HG03135 (cell line): ENCODE measurements at regions not wholly inside any gene's neighbourhood (a gene's known extent, or its start where the extent isn't known, plus 50 kb on each side); places are given as distances from the start of the nearest gene placed in this dataset.
"Not testable (repeated sequence)": the region's sequence is repeated elsewhere in the genome, so short reads cannot be mapped to it uniquely, and the experiment has no call there.

Source experiments
- ATAC-seq: cut with Tn5 transposase; IDR thresholded peaks from one replicate; pipeline ENCODE4 v1.9.1; 2021; ENCODE audit warnings: mild to moderate bottlenecking, moderate library complexity; ENCODE audit not compliant: unreplicated experiment

GRCh38 chr12:9543341-9543740 lies 64.4 kb downstream of the KLRB1 start:
- not testable (repeated sequence) for ATAC-seq

DNA sequence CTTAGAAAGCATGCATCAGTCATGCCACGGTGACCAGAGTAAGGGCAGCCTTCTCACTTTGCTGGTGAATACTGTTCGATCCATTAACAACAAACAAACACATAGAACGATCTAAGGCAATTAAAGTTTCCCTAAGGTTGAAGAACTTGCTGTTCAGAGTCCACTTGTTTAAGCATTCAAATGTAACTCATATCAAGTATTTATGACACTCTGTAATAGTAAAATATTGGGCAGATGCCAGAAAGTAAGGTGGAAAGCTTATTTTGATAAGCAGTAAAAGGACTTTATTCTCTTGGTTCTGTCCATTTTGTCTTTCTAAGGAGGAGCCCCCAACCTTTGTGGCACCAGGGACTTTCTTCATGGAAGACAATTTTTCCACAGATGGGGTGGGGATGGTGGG lies 64.9 kb downstream of the KLRB1 start:
- not testable (repeated sequence) for ATAC-seq

GRCh38 chr12:9515925-9516324 lies 91.8 kb downstream of the KLRB1 start:
- ATAC-seq = not testable (repeated sequence)

DNA sequence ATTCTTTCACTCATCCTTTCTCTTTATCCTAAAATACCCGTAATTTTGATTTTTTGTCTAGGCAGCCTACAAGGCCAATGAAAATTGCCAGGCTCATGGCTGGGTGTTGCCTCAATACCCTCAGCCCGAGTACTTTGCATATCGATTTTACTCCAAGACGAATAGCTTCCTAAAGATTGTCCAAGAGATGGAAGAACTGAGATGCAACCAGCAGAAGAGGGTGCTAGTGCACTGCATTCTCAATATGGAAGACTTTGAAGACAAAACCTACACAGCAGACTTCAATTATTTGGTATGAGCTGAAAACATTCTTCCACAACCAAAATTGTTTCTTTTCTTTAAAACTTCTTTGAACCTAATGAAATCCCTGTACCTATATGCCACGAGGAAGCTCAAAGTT lies 95.0 kb downstream of the KLRB1 start:
- ATAC-seq = not testable (repeated sequence)

DNA sequence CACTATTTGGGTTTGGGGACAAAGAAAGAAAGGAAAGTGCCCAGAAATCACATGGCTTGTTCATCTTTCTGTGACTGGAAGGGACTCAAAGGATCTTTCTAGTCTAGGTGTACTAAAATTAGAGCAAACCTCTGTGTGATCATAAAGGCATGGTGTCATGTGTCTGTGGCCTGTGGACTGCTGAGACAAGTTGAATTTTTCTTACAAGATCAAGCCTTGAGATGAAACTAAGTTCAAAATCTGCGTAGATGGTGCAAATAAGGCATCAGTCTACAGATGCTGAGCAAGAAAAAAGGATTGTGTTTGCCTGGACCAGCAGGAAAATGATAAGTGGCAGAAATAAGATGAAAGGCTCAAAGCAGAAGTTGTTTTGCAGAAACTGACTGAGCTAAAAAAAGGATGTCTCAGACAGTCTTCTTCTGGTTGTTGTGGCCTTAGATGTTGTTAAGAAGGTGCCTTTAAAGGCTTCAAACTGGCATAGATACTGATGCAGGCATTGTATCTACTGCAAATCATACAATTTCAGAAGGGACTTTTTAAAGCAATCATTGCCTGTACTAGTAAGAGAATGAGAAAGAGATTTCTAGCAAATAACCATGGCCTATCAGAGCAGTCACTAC lies 97.2 kb downstream of the KLRB1 start:
- not testable (repeated sequence) for ATAC-seq

DNA sequence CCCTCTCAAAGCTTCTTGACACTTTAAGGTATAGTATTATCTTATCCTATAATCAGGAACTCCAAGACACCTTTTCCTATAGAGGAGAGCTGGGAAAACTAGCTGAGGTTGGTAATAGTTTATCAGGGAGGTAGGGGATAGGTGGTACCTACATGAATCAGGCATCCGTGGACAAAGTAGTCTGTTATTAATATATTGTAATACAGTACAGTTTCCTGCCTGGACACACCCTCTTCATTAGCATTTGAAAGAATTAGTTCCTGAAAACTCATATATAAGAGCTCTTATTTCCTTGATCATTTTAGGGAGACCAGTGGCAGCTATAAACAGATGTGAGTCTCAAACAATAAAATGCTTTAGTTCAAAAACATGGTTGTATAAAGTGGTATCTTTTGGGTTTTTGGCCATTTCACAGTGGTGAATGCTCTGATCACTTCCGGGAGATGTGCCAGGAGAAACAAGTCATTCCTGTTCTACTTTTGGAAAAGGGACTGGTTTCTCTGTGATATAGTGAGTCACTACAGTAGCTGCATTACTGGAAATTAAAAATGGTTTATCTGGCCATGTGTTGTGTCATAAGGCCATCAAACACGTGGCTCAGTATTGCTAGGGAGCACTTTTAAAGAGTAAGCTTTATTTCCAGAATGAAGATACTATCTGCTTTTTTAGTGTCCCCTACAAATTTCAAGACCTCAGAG lies 98.1 kb downstream of the KLRB1 start:
- no peak for ATAC-seq

GRCh38 chr12:9506746-9507145 lies 101.0 kb downstream of the KLRB1 start:
- no peak for ATAC-seq

- not testable (repeated sequence) for ATAC-seq
Measured at GRCh38 chr12:9503384-9503783, 104.3 kb downstream of the KLRB1 start.

DNA sequence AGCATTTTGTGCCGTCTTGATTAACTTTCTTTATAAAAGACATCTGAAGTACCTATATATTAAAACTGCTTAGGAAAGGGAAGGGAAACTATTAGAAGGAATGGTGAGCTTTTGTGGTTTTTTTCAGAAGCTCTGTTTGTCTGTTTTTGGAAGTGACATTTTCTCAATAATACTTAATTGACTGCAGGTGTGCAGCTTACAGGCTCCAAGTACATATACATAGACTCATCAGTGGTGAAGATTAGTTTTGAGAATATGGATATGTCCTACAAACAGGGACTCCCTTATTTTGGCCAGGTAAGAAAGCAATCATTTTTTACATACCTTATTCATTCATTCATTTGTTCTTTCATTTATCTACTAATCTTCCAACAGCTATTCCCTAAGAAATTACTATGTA lies 104.9 kb downstream of the KLRB1 start:
- ATAC-seq = not testable (repeated sequence)

GRCh38 chr12:9493325-9493724 lies 114.4 kb downstream of the KLRB1 start:
- ATAC-seq = not testable (repeated sequence)

GRCh38 chr12:9481289-9481688 lies 126.4 kb downstream of the KLRB1 start:
- not testable (repeated sequence) for ATAC-seq

- not testable (repeated sequence) for ATAC-seq
Measured at GRCh38 chr12:9474197-9474596, 133.5 kb downstream of the KLRB1 start.

GRCh38 chr12:9473638-9474037 lies 134.1 kb downstream of the KLRB1 start:
- ATAC-seq = not testable (repeated sequence)

DNA sequence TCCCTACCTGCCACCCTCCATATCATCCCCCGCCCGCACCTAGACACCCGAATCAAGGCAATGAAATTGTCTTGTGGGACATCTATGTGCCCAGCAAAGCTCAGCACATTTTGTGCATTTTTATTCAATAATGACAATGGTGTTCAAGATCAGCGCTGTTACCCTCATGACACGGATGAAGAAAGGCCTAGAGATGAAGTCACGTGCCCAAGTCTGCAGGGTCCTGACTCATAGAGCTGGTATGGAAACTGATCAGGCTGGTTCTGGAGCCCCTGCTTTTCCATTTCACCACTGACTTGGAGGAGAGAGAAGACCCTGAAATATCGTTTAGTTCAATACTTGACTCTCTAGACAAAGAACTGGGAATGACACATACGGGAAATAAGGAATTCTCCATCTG lies 136.2 kb downstream of the KLRB1 start:
- not testable (repeated sequence) for ATAC-seq

DNA sequence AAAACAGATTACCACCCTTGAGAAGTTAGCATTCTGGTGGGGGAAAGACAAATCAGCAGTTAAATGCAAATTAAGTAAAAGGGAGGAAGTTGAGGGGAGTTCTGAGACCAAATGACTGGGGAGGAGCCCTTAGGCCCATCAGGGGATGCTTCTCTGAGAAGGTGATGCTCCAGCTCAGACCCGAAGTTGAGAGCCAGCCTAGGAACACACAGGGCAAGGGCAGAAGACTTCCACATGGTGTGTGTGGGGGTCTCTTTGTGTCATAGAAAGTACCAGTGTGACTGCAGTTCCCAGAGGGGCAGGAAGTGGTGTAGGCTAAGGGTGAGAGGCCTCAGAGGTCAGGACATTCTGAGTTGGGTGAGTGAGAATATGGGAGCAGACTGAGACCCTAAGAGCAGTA lies 137.3 kb downstream of the KLRB1 start:
- not testable (repeated sequence) for ATAC-seq

DNA sequence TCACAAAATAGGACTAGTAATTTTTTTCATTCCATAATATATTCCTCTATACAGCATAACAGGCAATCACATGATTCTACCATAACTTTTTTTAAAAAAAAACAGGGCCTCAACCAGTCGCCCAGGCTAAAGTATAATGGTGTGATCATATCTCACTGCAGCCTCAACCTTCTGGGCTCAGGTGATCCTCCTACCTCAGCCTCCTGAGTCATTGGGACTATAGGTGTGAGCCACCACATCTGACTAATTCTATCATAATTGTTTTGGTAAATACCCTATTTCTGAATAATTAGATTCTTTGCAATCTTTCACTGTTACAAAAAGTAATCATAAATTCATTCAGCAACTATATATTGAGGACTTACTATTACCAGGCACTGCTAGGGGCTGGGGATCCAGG lies 137.8 kb downstream of the KLRB1 start:
- not testable (repeated sequence) for ATAC-seq

- ATAC-seq = not testable (repeated sequence)
Measured at GRCh38 chr12:9469463-9469862, 138.3 kb downstream of the KLRB1 start.

GRCh38 chr12:9468998-9469397 lies 138.7 kb downstream of the KLRB1 start:
- ATAC-seq = not testable (repeated sequence)

DNA sequence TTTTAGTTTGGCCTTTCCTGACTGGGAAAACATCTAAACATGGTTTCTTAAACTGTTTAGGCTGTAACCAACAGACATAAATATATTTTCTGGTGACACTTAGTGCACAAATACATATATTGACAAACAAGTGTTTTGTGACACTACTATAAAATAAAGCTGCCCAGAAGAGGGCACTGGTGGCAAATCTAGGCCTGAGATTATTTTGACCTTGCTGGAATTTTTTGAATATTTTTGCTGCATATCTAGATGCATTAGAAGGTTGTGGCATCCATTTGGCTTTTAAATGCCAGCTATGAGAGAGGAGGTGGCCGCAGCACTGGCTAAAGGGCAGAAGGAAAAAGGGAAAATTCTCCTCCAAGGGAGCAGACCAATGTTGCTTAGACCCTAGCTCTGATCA lies 139.6 kb downstream of the KLRB1 start:
- not testable (repeated sequence) for ATAC-seq

DNA sequence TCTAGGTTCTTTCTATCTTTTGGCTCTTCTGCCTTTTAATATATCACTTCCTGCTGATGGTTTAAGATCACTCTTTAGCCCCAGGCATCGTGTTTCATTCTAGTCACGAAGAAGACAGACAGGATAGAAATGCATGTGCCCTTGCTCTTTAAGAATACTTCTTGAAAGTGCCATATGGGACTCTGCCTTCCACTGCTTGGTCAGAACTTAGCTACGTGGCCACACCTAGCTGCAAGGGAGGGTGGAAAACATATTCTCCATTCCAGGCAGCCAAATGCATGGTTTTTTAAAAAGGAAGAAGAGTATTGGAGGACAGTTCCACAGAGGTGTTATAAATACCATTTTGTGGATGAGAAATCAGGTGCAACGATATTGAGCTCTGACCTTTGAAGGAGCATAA lies 143.3 kb downstream of the KLRB1 start:
- no peak for ATAC-seq

GRCh38 chr12:9455516-9455915 lies 152.2 kb downstream of the KLRB1 start:
- ATAC-seq = not testable (repeated sequence)

- not testable (repeated sequence) for ATAC-seq
Measured at GRCh38 chr12:9454021-9454420, 153.7 kb downstream of the KLRB1 start.
